ENCODE measurements at regions not wholly inside any gene's neighbourhood (a gene's known extent, or its start where the extent isn't known, plus 50 kb on each side); places are given as distances from the start of the nearest gene placed in this dataset.

DNA sequence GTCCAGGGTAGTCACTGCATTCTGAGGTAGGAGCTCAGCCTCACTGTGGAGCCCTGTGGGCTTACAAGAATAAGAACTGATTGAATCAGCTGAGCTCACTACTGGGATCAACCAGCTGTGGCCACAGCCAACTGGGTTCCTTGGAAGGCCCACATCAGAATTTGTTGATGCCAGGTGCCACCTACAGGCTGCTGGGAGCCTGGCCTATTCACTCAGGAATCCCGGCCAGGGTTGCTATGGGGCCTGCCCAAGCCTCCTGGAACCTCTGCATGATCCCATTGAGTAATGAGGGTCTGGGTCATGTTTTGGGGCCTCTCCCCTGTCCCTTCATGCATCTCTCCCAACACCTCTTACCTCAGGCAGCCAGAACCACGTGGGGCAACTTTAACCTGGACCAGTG, 53.9 kb upstream of the KIAA1210 start:
- no TSS peak for BruUV-seq (replicated peaks)
- intact Hi-C loops (cut with micrococcal nuclease; ENCODE audit: unreplicated experiment) (no loop called here), in situ Hi-C loops (cut with HindIII; ENCODE audit: low pct_unique_long_range_greater_than_20kb, low sequenced_read_pairs) (no loop called here)
- H3K27me3 ChIP-seq (ENCODE audit: control insufficient read depth, insufficient read depth, low read length), result no peaks in the 10 kb centered on the region
- no peaks in the 10 kb centered on the region for H3K4me1 ChIP-seq (ENCODE audit: control insufficient read depth, insufficient read depth, low read length)
- POLR2A ChIA-PET, result no interaction called here
- TF ChIP-seq TCF7L2 (IDR thresholded peaks at IDR 0.05; ENCODE audit: low read depth, low read length) (no peak), CTCF (IDR thresholded peaks at IDR 0.05) (peak; percentile 64)
- no peak for DNase-seq (ENCODE audit: low read depth, low spot score)
- no peak overlapping the region for H3K4me3 ChIP-seq (ENCODE audit: low read depth in 2 of 2, low read length in 2 of 2)
- no peaks in the 10 kb centered on the region for H3K36me3 ChIP-seq (ENCODE audit: control insufficient read depth, insufficient read depth, low read length)
- peak; percentile 94 for ATAC-seq
- H3K27ac ChIP-seq (ENCODE audit: low read length), result no peak overlapping the region
- CTCF ChIA-PET, result interaction anchor here (0.6 to 0.8 kb wide), 3 partner anchors 54 to 179 kb away, joined by 3 read pairs; no protein-coding TSS in a partner anchor
- H3K9me3 ChIP-seq (ENCODE audit: control insufficient read depth, insufficient read depth, low read depth, low read length), result no peaks in the 10 kb centered on the region

DNA sequence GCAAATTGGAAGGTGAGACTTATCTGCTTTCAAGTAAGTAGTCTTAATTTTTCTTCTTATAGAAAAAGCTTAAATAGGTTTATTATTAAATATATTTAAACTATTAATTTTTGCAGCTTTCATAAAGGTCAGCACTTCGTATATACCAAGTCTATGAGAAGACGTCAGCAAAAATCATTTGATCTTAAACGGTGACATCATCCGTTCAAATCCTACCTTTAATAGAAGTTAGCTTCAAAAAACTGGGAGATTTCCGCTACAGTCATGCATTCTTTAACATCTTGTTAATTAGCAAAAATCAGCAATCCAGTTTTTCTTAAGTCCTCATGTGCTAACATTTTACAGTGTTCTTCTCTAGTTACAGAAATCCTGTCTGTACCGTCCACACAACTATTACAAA, 49.9 kb upstream of the PGRMC1 start:
- DNase-seq (ENCODE audit: low read depth, low spot score) (no peak), ATAC-seq (no peak)
- H3K4me1 ChIP-seq (ENCODE audit: control insufficient read depth, insufficient read depth, low read length), result peaks cover 4% of the 10 kb centered on the region; the same call in 1 of the 2 replicates
- TF ChIP-seq SIN3A (IDR thresholded peaks at IDR 0.05; ENCODE audit: borderline replicate concordance, insufficient read depth, low read depth, low read length), result no peak
- TF ChIP-seq TCF7L2 (IDR thresholded peaks at IDR 0.05; ENCODE audit: low read depth, low read length), result no peak
- no peak for TF ChIP-seq POLR2AphosphoS5 (IDR thresholded peaks at IDR 0.05; ENCODE audit: low read depth, low read length)
- no peak for TF ChIP-seq REST (IDR thresholded peaks at IDR 0.05; ENCODE audit: insufficient read depth in 1 of 2, low read depth in 2 of 2, low read length in 1 of 2)
- no peak for TF ChIP-seq CTCF (IDR thresholded peaks at IDR 0.05)
- H3K36me3 ChIP-seq (ENCODE audit: control insufficient read depth, insufficient read depth, low read length), result no peaks in the 10 kb centered on the region
- in situ Hi-C loops (cut with HindIII; ENCODE audit: low pct_unique_long_range_greater_than_20kb, low sequenced_read_pairs) (no loop called here), intact Hi-C loops (cut with micrococcal nuclease; ENCODE audit: unreplicated experiment) (no loop called here)
- ChIA-PET POLR2A (no interaction called here), CTCF (no interaction called here)
- H3K4me3 ChIP-seq (ENCODE audit: low read depth in 2 of 2, low read length in 2 of 2), result no peak overlapping the region
- H3K9me3 ChIP-seq (ENCODE audit: control insufficient read depth, insufficient read depth, low read depth, low read length), result no peaks in the 10 kb centered on the region
- no peak overlapping the region for H3K27ac ChIP-seq (ENCODE audit: low read length)
- BruUV-seq (replicated peaks), result no TSS peak
- H3K27me3 ChIP-seq (ENCODE audit: control insufficient read depth, insufficient read depth, low read length), result no peaks in the 10 kb centered on the region
